HG02642 (cell line): ENCODE measurements at regions not wholly inside any gene's neighbourhood (a gene's known extent, or its start where the extent isn't known, plus 50 kb on each side); places are given as distances from the start of the nearest gene placed in this dataset.

ENCODE experiments used
- ATAC-seq: cut with Tn5 transposase; IDR thresholded peaks from one replicate; pipeline ENCODE4 v1.9.1; 2021; ENCODE audit warnings: mild to moderate bottlenecking; ENCODE audit not compliant: unreplicated experiment, poor library complexity

DNA sequence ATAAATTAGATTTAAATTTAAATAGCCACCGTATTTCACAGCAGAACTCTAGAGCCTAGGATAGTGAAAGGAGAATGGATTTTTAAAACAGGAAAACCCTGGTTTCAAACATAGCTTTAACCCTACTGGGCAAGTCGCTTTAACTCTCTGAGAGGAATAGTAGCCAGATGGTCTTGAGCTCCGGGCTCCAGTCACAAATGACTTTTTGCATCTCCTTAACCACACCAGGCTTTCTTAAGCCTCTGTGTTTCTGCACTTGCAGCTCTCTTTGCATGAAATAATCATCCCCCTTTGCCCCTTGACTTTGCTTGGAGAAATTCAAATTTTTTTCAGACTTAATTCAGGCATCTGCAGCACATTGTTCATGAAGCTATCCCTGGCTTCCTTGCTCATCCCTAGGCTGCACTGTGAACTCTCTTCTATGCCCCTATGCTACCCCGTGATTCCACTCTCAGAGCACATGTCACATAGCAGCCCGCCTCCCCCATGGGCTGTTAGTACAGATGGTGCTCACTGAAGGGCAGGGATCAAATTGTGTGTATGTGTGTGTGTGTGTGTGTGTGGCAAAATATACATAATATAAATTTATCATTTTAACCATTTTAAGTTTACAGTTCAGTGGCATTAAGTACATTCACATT is 68.8 kb upstream of the DAB1 start:
- no peak for ATAC-seq

DNA sequence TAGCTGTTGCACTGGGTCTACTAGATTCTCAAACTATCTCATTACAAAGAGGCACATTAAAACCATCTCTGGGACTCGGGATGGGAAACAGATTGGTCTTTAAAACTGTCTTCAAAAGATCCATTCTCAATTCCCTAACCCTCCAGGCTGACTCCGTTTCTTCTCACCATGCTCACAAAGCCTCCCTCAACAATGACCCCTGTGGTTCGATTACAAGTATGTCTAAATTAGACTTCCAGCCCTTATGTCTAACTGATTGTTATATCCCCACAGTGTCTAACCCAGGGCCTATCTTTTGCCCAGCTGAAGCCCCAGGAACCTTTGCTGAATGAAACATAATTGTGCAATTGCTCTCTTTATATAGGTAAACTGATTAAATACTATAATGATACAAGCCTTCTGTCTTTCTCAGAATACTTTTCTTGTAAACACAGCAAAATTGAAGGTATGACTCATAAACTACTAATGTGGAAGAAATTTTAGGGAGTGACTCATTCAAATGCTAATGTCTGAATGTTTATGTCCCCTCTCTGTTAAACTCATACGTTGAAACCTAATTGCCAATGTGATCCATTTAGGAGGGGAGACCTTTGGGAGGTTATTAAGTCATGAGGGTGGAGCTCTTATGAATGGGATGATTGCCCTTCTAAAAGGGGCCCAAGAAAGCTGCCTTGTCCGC is 65.6 kb upstream of the DAB1 start:
- ATAC-seq, result no peak

DNA sequence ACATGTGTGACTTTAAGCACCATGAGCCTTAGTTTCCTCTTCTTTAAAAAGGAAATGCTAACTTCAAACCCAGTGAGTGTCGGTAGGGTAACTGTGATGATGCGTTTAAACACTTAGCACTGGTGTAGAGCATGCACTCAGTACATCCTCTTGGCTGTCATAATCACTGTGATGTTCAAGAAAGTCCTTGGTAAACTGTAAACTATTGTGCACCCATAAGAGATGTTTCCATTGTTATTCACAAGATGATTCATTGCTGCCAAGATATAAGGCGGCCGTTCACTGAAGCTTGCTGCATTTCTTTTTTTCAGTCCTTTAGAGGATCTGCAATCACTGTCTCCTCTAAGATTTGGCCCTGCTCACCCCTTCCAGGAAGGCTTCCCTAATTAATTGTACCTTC is 61.8 kb upstream of the DAB1 start:
- no peak for ATAC-seq

GRCh38 chr1:57483954-57484353 is 60.1 kb upstream of the DAB1 start:
- ATAC-seq, result no peak

- ATAC-seq, result no peak
Measured at GRCh38 chr1:57479471-57479870, 55.6 kb upstream of the DAB1 start.

DNA sequence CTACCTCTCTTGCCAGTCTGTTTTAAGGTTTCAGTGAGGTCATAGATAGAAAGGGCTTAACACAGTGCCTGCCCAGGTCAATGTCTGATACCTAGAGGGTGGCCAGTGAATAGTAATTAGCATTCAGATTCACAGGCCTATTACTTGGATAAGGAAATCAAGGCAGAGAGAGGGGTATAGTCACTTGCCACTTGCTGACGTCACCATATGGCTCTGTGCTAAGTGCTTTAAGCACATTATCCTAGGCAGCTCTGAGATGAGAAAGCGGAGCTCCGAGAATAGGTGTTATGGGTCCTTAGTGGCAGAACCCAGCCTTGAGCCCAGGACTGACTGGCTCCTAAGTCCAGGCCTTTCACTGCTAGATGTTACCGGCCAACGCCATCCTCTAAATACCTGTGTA is 51.5 kb upstream of the DAB1 start:
- ATAC-seq, result no peak

DNA sequence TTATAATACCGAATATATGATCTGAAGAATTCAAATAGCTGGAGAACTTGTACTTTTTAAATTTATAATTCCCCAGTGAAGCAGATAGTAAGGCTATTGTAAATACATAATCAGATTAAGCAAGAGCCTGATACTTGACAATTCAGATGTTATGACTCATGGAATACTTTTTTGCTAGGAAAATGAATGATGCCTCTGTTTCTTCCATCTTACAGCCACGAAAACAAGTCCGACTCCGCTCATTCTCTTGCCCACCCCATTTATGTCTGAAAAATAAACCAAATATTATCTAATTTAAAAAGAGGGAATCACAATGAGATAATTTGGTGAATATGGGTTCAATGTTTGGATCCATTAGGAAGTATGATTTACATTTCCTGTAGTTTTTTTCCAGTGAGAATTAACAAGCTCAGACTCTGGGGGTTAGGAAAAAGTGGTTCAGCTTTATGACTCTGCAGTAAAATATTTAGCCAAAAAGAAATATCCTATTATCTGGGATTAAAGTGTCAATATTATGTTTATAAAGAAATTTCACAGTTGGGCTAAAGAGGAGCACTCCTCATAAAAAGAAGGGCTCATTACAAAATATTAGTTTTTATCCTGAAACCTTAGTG is 50.4 kb upstream of the DAB1 start:
- no peak for ATAC-seq
